Kidney (tissue), 13 donors: ENCODE measurements at regions not wholly inside any gene's neighbourhood (a gene's known extent, or its start where the extent isn't known, plus 50 kb on each side); places are given as distances from the start of the nearest gene placed in this dataset. TPM values are rescaled to one million over a fixed set of nuclear protein-coding genes. Genes with fewer than 3 reads are reported as not detected.
"Not testable (repeated sequence)": the region's sequence is repeated elsewhere in the genome, so short reads cannot be mapped to it uniquely, and the experiment has no call there.

ENCODE experiments used
- DNase-seq, 5 donors: peaks; one replicate each; pipeline ENCODE4 v3.0.0-alpha.2; 2013 to 2020
- FAIRE-seq: peaks from 2 replicates; lab custom pipeline; 2012; peaks lifted over from hg19 to GRCh38; lab: Jason Lieb, UNC
- H3K27ac ChIP-seq, 2 donors: one replicate each; pipeline ENCODE4 v1.7.0; 2013; ENCODE audit warnings: low read depth in 2 of 2, low read length in 2 of 2, inconsistent platforms in 1 of 2
- H3K27me3 ChIP-seq: one replicate; pipeline ENCODE4 v1.7.1; 2013; ENCODE audit warnings: low read length, inconsistent platforms; ENCODE audit not compliant: control insufficient read depth, insufficient read depth
- H3K36me3 ChIP-seq, 3 donors: one replicate each; pipeline versions ENCODE4 v1.7.0 to v1.7.1; 2013; ENCODE audit warnings: low read length in 3 of 3, control low read depth in 1 of 3, inconsistent platforms in 1 of 3; ENCODE audit not compliant: insufficient read depth in 3 of 3, control insufficient read depth in 2 of 3
- H3K4me1 ChIP-seq, 3 donors: one replicate each; pipeline versions ENCODE4 v1.7.0 to v1.7.1; 2013; ENCODE audit warnings: low read length in 3 of 3, inconsistent platforms in 1 of 3, low read depth in 1 of 3; ENCODE audit not compliant: control insufficient read depth in 2 of 3, insufficient read depth in 2 of 3
- H3K4me3 ChIP-seq, 3 donors: one replicate each; pipeline versions ENCODE4 v1.7.0 to v1.8.1; 2013; ENCODE audit warnings: low read length in 3 of 3, control low read depth in 1 of 3, inconsistent platforms in 1 of 3
- H3K9ac ChIP-seq, 3 donors: one replicate each; pipeline versions ENCODE4 v1.7.0 to v1.7.1; 2013; ENCODE audit warnings: low read length in 3 of 3, control low read depth in 1 of 3, inconsistent platforms in 1 of 3
- H3K9me3 ChIP-seq, 3 donors: one replicate each; pipeline versions ENCODE4 v1.7.0 to v1.7.1; 2013; ENCODE audit warnings: low read length in 3 of 3, control low read depth in 1 of 3, inconsistent platforms in 1 of 3; ENCODE audit not compliant: control insufficient read depth in 2 of 3, insufficient read depth in 1 of 3
- CTCF ChIP-seq: IDR thresholded peaks from 3 replicates; pipeline ENCODE4 v1.5.1; 2012; ENCODE audit warnings: mild to moderate bottlenecking, moderate library complexity, borderline replicate concordance; ENCODE audit not compliant: insufficient read depth; ENCODE audit errors: extremely low read depth
- intact Hi-C: fragments of 100-400 bp; cut with DNase I; formaldehyde crosslinking; loops from one replicate; pipeline ENCODE4 v1.11.1; 2022
- microRNA-seq: library from miRNA; unstranded; fragments of <30 nt; microRNA quantifications from one replicate; pipeline ENCODE4 v1.2.0, GENCODE V29; 2020
- donor health status: control.
- donor health status: control.
- donor health status: control.
- donor health status: control.
- donor health status: control.
- donor health status: DM: yes; HTN: yes; CAD: no.
- donor health status: Normal renal cell carcinoma (clear cell type).

- no peaks in the 10 kb centered on the region for H3K4me1 ChIP-seq
- H3K4me3 ChIP-seq = no peak overlapping the region
- no peak overlapping the region for H3K9ac ChIP-seq
- intact Hi-C loops = no loop called here
- no peaks in the 10 kb centered on the region for H3K9me3 ChIP-seq
- H3K27ac ChIP-seq = no peak overlapping the region
- FAIRE-seq (no peak), DNase-seq (no peak)
- TF ChIP-seq CTCF = no peak
- H3K27me3 ChIP-seq = no peaks in the 10 kb centered on the region
- H3K36me3 ChIP-seq = no peaks in the 10 kb centered on the region
Measured at GRCh38 chr5:87211676-87212075, 56.0 kb upstream of the RASA1 start.

GRCh38 chr5:87212183-87212582 lies 55.5 kb upstream of the RASA1 start:
- H3K36me3 ChIP-seq, H3K4me1 ChIP-seq, H3K27ac ChIP-seq, H3K9me3 ChIP-seq, intact Hi-C loops, H3K27me3 ChIP-seq, FAIRE-seq, H3K4me3 ChIP-seq, DNase-seq, H3K9ac ChIP-seq: not testable (repeated sequence)

- H3K4me1 ChIP-seq, H3K27me3 ChIP-seq, DNase-seq, H3K36me3 ChIP-seq, H3K9me3 ChIP-seq, FAIRE-seq, H3K9ac ChIP-seq, intact Hi-C loops, H3K27ac ChIP-seq, H3K4me3 ChIP-seq: not testable (repeated sequence)
Measured at GRCh38 chr5:87217480-87217879, 50.2 kb upstream of the RASA1 start.

Small RNAs in the stretch of these regions (microRNA-seq; reads per million reads assigned to microRNA genes)
- not detected for gene MIR4280
